SK-N-DZ (cell line): ENCODE measurements at regions not wholly inside any gene's neighbourhood (a gene's known extent, or its start where the extent isn't known, plus 50 kb on each side); places are given as distances from the start of the nearest gene placed in this dataset.

Source experiments
- DNase-seq: peaks from one replicate; pipeline ENCODE4 v3.0.0-alpha.2; 2015; ENCODE audit warnings: low spot score

GRCh38 chr3:180829409-180830405, 82.8 kb upstream of the FXR1 start:
- DNase-seq = no peak

DNA sequence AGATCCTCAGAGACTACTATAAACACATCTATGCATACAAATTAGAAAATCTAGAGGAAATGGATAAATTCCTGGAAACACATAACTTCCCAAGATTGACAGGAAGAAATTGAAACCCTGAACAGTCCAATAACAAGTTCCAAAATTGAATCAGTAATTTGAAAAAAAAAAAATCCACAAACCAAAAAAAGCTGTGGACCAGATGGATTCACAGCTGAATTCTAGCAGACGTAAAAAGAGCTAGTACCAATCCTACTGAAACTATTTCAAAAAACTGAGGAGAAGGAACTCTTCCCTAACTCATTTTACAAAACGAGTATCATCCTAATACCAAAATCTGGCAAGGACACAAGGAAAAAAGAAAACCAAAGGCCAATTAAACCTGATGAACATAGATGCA, 77.0 kb upstream of the FXR1 start:
- no peak for DNase-seq

DNA sequence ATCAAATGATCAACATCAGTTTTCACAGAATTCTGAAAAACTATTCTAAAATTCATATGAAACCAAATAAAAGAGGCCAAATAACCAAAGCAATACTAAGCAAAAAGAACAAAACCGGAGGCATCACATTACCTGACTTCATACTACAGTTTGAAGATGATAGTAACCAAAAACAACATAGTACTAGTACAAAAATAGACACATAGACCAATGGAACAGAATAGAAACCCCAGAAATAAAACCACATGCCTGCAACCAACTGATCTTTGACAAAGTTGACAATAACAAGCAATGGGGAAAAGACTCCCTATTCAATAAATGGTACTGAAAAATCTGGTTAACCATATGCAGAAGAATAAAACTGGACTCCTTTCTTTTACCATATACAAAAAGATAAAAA, 75.7 kb upstream of the FXR1 start:
- no peak for DNase-seq

DNA sequence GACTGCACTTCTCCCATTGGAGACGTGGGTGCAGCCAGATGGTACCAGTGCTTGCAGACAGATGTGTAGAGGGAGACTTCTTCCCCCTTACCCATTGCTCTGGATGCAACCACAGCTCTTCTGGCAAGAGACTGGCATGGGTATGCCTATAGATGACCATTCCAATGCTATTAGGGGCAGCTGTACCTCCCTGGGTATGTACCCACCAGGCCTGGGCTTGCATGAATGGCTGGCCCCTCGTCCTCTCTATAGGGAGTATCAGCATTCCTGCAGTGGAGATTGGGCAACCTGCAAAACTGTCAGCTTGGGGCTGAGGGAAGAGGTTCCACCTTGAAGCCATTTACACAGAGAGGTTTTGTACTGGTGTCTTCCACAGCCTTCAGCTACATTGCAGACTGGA, 57.6 kb upstream of the FXR1 start:
- no peak for DNase-seq

DNA sequence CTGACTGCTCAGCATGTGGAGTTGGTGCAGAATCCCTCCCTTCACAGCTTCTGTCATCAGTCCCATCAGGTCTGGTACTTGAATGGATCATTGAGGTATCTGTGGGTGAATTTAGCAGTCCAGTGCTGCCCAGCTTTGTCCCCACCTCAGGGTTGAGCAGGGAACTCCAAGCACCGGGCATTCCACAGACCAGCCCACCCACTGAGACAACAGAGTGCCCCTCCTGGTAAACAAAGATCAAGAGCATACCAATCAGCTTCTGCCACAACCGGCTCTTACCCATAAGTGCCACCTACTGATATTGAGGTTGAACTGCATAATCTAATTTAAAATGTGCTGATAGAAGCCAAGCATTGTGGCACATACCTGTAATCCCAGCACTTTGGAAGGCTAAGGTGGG, 57.1 kb upstream of the FXR1 start:
- peak; percentile 10 for DNase-seq

GRCh38 chr3:180855956-180856355, 56.5 kb upstream of the FXR1 start:
- no peak for DNase-seq

DNA sequence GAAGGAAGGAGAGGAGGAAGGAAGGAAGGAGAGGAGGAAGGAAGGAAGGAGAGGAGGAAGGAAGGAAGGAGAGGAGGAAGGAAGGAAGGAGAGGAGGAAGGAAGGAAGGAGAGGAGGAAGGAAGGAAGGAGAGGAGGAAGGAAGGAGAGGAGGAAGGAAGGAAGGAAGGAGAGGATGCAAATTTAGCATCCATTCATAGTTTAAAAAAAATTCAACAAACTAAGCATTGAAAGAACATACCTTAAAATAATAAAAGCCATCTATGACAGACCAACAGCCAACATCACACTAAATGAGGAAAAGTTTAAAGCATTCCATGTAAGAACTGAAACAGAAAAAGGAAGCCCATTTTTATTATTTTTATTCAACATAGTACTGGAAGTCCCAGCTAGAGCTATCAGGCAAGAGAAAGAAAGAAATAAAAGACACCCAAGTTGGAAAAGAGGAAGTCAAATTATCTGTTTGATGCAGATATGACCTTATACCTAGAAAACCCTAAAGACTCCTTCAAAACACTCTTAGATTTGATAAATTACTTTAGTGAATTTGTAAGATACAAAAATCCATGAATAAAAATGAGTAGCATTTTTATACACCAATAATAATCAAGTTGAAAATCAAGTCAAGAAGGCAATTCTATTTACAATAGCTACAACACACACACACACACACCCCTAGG, 52.2 kb upstream of the FXR1 start:
- no peak for DNase-seq
